SK-N-SH (cell line): ENCODE measurements at regions not wholly inside any gene's neighbourhood (a gene's known extent, or its start where the extent isn't known, plus 50 kb on each side); places are given as distances from the start of the nearest gene placed in this dataset.
"Not testable (repeated sequence)": the region's sequence is repeated elsewhere in the genome, so short reads cannot be mapped to it uniquely, and the experiment has no call there.

ENCODE experiments used
- FOXM1 ChIP-seq: IDR thresholded peaks from 2 replicates; pipeline ENCODE4 v1.4.0; 2012; ENCODE audit warnings: low read depth, mild to moderate bottlenecking
- JUND ChIP-seq: IDR thresholded peaks from 2 replicates; pipeline ENCODE4 v1.4.0; 2012
- POLR2AphosphoS5 ChIP-seq: IDR thresholded peaks from 2 replicates; pipeline ENCODE4 v1.6.1; 2012; ENCODE audit warnings: low read depth, low read length
- TAF1 ChIP-seq: IDR thresholded peaks from 2 replicates; pipeline ENCODE4 v1.6.1; 2012; ENCODE audit warnings: low read depth, mild to moderate bottlenecking, low read length, moderate library complexity, borderline replicate concordance
- TF ChIP-seq, protein P1 (sequence below): IDR thresholded peaks from 2 replicates; pipeline ENCODE4 v1.4.0; 2012; ENCODE audit warnings: low read depth, borderline replicate concordance
- TF ChIP-seq, protein P2 (sequence below): fragments of 200-600 bp; sonication (generic); IDR thresholded peaks from 2 replicates; pipeline ENCODE4 v1.6.1; 2017; ENCODE audit warnings: antibody characterized with exemption, mild to moderate bottlenecking, moderate library complexity
- TF ChIP-seq, protein P3 (sequence below): IDR thresholded peaks from 2 replicates; pipeline ENCODE4 v1.4.0; 2012; ENCODE audit warnings: low read depth, borderline replicate concordance
- TF ChIP-seq, protein P4 (sequence below): IDR thresholded peaks from 2 replicates; pipeline ENCODE4 v1.4.0; 2012; ENCODE audit warnings: low read depth

DNA sequence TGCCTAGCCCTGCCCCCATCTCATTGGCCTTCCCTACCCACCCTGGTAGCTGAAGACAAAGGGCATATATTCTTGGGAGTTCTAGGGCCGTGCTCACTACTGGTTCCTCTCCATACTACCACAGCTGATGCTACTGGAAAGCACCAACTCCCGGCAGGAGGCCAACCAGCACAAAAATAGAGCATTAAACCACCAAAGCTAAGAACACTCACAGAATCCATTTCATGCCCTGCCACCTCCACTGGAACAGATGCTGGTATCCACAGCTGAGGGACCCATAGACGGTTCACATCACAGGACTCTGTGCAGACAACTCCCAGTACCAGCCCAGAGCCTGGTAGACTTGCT lies 170.4 kb downstream of the SEC23A start:
- not testable (repeated sequence) for TF ChIP-seq TAF1, POLR2AphosphoS5, FOXM1, JUND
- TF ChIP-seq, protein P1, sequence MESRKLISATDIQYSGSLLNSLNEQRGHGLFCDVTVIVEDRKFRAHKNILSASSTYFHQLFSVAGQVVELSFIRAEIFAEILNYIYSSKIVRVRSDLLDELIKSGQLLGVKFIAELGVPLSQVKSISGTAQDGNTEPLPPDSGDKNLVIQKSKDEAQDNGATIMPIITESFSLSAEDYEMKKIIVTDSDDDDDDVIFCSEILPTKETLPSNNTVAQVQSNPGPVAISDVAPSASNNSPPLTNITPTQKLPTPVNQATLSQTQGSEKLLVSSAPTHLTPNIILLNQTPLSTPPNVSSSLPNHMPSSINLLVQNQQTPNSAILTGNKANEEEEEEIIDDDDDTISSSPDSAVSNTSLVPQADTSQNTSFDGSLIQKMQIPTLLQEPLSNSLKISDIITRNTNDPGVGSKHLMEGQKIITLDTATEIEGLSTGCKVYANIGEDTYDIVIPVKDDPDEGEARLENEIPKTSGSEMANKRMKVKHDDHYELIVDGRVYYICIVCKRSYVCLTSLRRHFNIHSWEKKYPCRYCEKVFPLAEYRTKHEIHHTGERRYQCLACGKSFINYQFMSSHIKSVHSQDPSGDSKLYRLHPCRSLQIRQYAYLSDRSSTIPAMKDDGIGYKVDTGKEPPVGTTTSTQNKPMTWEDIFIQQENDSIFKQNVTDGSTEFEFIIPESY, result not testable (repeated sequence)
- TF ChIP-seq, protein P2, sequence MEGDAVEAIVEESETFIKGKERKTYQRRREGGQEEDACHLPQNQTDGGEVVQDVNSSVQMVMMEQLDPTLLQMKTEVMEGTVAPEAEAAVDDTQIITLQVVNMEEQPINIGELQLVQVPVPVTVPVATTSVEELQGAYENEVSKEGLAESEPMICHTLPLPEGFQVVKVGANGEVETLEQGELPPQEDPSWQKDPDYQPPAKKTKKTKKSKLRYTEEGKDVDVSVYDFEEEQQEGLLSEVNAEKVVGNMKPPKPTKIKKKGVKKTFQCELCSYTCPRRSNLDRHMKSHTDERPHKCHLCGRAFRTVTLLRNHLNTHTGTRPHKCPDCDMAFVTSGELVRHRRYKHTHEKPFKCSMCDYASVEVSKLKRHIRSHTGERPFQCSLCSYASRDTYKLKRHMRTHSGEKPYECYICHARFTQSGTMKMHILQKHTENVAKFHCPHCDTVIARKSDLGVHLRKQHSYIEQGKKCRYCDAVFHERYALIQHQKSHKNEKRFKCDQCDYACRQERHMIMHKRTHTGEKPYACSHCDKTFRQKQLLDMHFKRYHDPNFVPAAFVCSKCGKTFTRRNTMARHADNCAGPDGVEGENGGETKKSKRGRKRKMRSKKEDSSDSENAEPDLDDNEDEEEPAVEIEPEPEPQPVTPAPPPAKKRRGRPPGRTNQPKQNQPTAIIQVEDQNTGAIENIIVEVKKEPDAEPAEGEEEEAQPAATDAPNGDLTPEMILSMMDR, result not testable (repeated sequence)
- TF ChIP-seq, protein P3, sequence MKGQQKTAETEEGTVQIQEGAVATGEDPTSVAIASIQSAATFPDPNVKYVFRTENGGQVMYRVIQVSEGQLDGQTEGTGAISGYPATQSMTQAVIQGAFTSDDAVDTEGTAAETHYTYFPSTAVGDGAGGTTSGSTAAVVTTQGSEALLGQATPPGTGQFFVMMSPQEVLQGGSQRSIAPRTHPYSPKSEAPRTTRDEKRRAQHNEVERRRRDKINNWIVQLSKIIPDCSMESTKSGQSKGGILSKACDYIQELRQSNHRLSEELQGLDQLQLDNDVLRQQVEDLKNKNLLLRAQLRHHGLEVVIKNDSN, result not testable (repeated sequence)
- TF ChIP-seq, protein P4, sequence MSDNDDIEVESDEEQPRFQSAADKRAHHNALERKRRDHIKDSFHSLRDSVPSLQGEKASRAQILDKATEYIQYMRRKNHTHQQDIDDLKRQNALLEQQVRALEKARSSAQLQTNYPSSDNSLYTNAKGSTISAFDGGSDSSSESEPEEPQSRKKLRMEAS, result not testable (repeated sequence)
